Fibroblast of lung (primary cell): ENCODE measurements at regions not wholly inside any gene's neighbourhood (a gene's known extent, or its start where the extent isn't known, plus 50 kb on each side); places are given as distances from the start of the nearest gene placed in this dataset.

ENCODE experiments used
- DNase-seq, 2 donors: peaks; one replicate each; pipeline versions ENCODE4 v3.0.0 to v3.0.0-alpha.2; 2010; ENCODE audit warnings: low read depth in 2 of 2
- H2AFZ ChIP-seq: 2 replicates; pipeline ENCODE4 v1.5.1; 2012; ENCODE audit warnings: low read length, control low read depth, inconsistent platforms
- H3K27ac ChIP-seq: 2 replicates; pipeline ENCODE4 v1.5.1; 2011; ENCODE audit warnings: low read length, control low read depth; ENCODE audit not compliant: insufficient read depth
- H3K27me3 ChIP-seq: 2 replicates; pipeline ENCODE4 v1.5.1; 2011; ENCODE audit warnings: mild to moderate bottlenecking, low read length; ENCODE audit not compliant: control insufficient read depth, insufficient read depth
- H3K36me3 ChIP-seq: 2 replicates; pipeline ENCODE4 v1.5.1; 2011; ENCODE audit warnings: low read length; ENCODE audit not compliant: control insufficient read depth, insufficient read depth
- H3K4me1 ChIP-seq: 2 replicates; pipeline ENCODE4 v1.5.1; 2011; ENCODE audit warnings: low read length; ENCODE audit not compliant: control insufficient read depth, insufficient read depth; ENCODE audit errors: extremely low read depth
- H3K4me2 ChIP-seq: 2 replicates; pipeline ENCODE4 v1.5.1; 2011; ENCODE audit warnings: low read length, control low read depth; ENCODE audit not compliant: insufficient read depth; ENCODE audit errors: extremely low read depth
- H3K4me3 ChIP-seq, 4 experiments: fragments of 200-600 bp in 1 of 4; sonication (generic) in 1 of 4; replicated peaks in 1 of 4; 2 replicates each; pipeline ENCODE4 v1.5.1; 2011 to 2016; ENCODE audit warnings: low read length in 4 of 4, low read depth in 3 of 4, mild to moderate bottlenecking in 3 of 4, control low read depth in 2 of 4, inconsistent platforms in 1 of 4, mixed read lengths in 1 of 4; ENCODE audit not compliant: insufficient read depth in 1 of 4; ENCODE audit errors: control extremely low read depth in 1 of 4
- H3K79me2 ChIP-seq: 2 replicates; pipeline ENCODE4 v1.5.1; 2012; ENCODE audit warnings: mild to moderate bottlenecking, low read length, inconsistent platforms; ENCODE audit not compliant: control insufficient read depth, insufficient read depth
- H3K9ac ChIP-seq: 2 replicates; pipeline ENCODE4 v1.5.1; 2011; ENCODE audit warnings: mild to moderate bottlenecking, low read length, control low read depth; ENCODE audit not compliant: insufficient read depth
- H3K9me3 ChIP-seq: 2 replicates; pipeline ENCODE4 v1.5.1; 2012; ENCODE audit warnings: low read depth, low read length; ENCODE audit not compliant: control insufficient read depth, insufficient read depth
- H4K20me1 ChIP-seq: 2 replicates; pipeline ENCODE4 v1.5.1; 2011; ENCODE audit warnings: low read length; ENCODE audit not compliant: control insufficient read depth, insufficient read depth; ENCODE audit errors: extremely low read depth
- EZH2 ChIP-seq: IDR thresholded peaks from 2 replicates; pipeline ENCODE4 v1.5.1; 2012; ENCODE audit warnings: low read length, control low read depth, mild to moderate bottlenecking; ENCODE audit errors: missing control alignments
- TF ChIP-seq, protein P1 (sequence below), 2 donors: IDR thresholded peaks in 1 of 2; conservative IDR thresholded peaks in 1 of 2; 1 replicate in 1 of 2; 2 replicates in 1 of 2; pipeline ENCODE4 v1.5.1; 2011 to 2012; ENCODE audit warnings: low read length in 2 of 2, control low read depth in 1 of 2, inconsistent platforms in 1 of 2, low read depth in 1 of 2, mild to moderate bottlenecking in 1 of 2

- Histone ChIP-seq H3K79me2 (no peaks in the 10 kb centered on the region), H3K27me3 (no peaks in the 10 kb centered on the region), H3K4me2 (no peak overlapping the region), H4K20me1 (no peaks in the 10 kb centered on the region), H3K9me3 (no peaks in the 10 kb centered on the region), H3K9ac (no peak overlapping the region), H3K4me3 (no peak overlapping the region), H3K27ac (no peak overlapping the region), H2AFZ (no peak overlapping the region), H3K36me3 (no peaks in the 10 kb centered on the region), H3K4me1 (peaks cover 3% of the 10 kb centered on the region)
- DNase-seq = peak in 1 of 2 donors; percentile 5
- no peak for TF ChIP-seq EZH2
- TF ChIP-seq, protein P1, sequence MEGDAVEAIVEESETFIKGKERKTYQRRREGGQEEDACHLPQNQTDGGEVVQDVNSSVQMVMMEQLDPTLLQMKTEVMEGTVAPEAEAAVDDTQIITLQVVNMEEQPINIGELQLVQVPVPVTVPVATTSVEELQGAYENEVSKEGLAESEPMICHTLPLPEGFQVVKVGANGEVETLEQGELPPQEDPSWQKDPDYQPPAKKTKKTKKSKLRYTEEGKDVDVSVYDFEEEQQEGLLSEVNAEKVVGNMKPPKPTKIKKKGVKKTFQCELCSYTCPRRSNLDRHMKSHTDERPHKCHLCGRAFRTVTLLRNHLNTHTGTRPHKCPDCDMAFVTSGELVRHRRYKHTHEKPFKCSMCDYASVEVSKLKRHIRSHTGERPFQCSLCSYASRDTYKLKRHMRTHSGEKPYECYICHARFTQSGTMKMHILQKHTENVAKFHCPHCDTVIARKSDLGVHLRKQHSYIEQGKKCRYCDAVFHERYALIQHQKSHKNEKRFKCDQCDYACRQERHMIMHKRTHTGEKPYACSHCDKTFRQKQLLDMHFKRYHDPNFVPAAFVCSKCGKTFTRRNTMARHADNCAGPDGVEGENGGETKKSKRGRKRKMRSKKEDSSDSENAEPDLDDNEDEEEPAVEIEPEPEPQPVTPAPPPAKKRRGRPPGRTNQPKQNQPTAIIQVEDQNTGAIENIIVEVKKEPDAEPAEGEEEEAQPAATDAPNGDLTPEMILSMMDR (conservative IDR thresholded peaks at IDR 0.05 in 1 of 2, IDR thresholded peaks at IDR 0.05 in 1 of 2; ENCODE audit: low read depth in 1 of 2, low read length in 2 of 2) = no peak
These were observed 50.2 kb upstream of the SNAPC3 start for GRCh38 chr9:15372455-15372854.

DNA sequence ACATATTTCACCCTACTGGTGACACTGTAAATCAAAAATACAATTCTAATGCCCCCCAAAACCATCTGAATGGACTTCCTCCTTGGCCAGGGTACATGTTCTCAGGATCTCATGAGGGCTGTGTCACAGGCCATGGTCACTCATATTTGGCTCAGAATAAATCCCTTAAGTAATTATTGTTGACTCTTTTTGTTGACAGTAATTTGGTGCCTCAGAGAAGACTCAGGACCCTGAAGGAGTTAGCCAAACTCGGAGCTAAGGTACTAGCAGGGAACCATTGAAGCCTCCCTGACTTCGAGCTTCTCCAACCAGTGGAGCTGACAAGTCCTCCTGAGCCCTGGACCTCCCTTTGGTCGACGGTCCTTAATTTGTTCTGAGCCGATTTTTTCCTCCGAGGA is 51.2 kb upstream of the SNAPC3 start:
- no peak overlapping the region for H3K4me3 ChIP-seq

GRCh38 chr9:15370466-15371447 is 51.9 kb upstream of the SNAPC3 start:
- H3K27ac ChIP-seq = no peak overlapping the region
- no peaks in the 10 kb centered on the region for H4K20me1 ChIP-seq
- H3K9me3 ChIP-seq = no peaks in the 10 kb centered on the region
- no peaks in the 10 kb centered on the region for H3K79me2 ChIP-seq
- H3K36me3 ChIP-seq = no peaks in the 10 kb centered on the region
- peaks cover 3% of the 10 kb centered on the region for H3K4me1 ChIP-seq
- no peak overlapping the region for H3K4me2 ChIP-seq
- no peak overlapping the region for H3K9ac ChIP-seq
- H2AFZ ChIP-seq = no peak overlapping the region
- H3K4me3 ChIP-seq = no peak overlapping the region
- no peaks in the 10 kb centered on the region for H3K27me3 ChIP-seq
- peak; percentile 14 to 30 for DNase-seq
- TF ChIP-seq EZH2 = no peak
- TF ChIP-seq, protein P1 (conservative IDR thresholded peaks at IDR 0.05 in 1 of 2, IDR thresholded peaks at IDR 0.05 in 1 of 2; ENCODE audit: low read depth in 1 of 2, low read length in 2 of 2) = no peak

More for the DNA sequence above, 51.2 kb upstream of the SNAPC3 start:
- no peak overlapping the region for H2AFZ ChIP-seq
- no peak overlapping the region for H3K9ac ChIP-seq
- no peaks in the 10 kb centered on the region for H3K36me3 ChIP-seq
- no peaks in the 10 kb centered on the region for H3K27me3 ChIP-seq
- TF ChIP-seq, protein P1 (conservative IDR thresholded peaks at IDR 0.05 in 1 of 2, IDR thresholded peaks at IDR 0.05 in 1 of 2; ENCODE audit: low read depth in 1 of 2, low read length in 2 of 2) = no peak
- no peak for TF ChIP-seq EZH2
- no peaks in the 10 kb centered on the region for H3K9me3 ChIP-seq
- DNase-seq = no peak
- no peak overlapping the region for H3K27ac ChIP-seq
- no peaks in the 10 kb centered on the region for H4K20me1 ChIP-seq
- no peaks in the 10 kb centered on the region for H3K79me2 ChIP-seq
- no peak overlapping the region for H3K4me2 ChIP-seq
- H3K4me1 ChIP-seq = peaks cover 3% of the 10 kb centered on the region
